Caki2 (cell line): ENCODE measurements at regions not wholly inside any gene's neighbourhood (a gene's known extent, or its start where the extent isn't known, plus 50 kb on each side); places are given as distances from the start of the nearest gene placed in this dataset.

Experiments
- DNase-seq: peaks from one replicate; pipeline ENCODE4 v3.0.0-alpha.2; 2015; ENCODE audit warnings: low read depth
- in situ Hi-C: cut with HindIII; loops from 2 replicates; pipeline ENCODE4 v1.10.0; 2016; ENCODE audit warnings: low sequenced_read_pairs, low pct_unique_long_range_greater_than_20kb, mixed read lengths

GRCh38 chr11:70710601-70711000 is 312.3 kb downstream of the CTTN start:
- in situ Hi-C loops: no loop called here

DNA sequence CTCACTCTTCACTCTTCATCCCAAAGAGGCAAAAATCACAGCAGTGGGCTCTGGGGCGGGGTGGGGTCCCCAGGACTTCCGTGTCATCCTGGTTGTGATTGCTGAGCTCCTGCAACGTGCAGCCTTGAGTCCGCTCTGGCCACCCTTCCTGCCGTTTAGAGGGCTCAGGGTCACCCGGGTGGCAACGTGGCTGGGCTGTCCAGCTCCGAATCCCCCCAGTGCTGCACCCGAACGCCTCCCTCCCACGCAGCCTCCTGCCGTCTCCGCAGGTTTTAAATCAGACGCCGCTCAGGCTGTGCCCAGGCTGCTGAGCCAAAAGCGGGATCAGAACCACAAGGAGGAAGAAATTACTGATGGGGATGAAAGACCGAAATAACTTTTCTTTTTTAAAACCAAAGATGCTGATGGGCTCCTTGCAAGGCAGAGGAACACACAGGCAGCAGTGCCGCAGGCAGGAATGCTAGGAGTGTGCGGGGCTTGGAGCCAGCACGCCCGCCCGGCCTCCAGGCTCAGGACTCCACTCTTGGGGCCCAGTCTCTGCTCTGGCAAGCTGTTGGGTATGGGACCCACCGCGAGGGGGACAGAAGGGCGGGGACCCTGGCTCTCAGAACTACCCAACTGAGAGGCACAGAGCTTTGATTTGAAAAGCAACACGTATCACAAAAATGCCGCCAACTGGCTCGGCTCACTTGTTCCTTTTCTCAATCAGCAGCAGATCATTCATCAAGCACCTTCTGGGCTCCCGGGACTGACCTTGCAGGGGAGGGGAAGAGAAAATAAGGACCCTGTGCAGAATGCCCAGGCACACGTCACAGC is 313.0 kb downstream of the CTTN start:
- in situ Hi-C loops: no loop called here
- no peak for DNase-seq

More at GRCh38 chr11:70710601-70711000, 312.3 kb downstream of the CTTN start:
- DNase-seq: no peak

DNA sequence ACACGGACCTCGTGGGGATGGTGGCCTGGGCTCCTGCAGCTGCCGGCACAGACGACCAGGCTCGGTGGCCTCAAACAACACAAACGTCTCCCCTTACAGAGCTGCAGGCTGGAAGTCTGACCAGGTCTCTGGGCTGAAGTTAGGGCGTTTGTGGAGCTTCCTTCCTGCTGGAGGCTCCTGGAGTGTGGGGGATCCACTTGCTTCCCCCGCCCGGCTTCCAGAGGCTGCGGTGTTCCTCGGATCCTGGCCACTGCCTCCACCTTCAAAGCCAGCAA is 313.5 kb downstream of the CTTN start:
- no peak for DNase-seq
- in situ Hi-C loops: no loop called here

GRCh38 chr11:70712471-70712870 is 314.1 kb downstream of the CTTN start:
- DNase-seq: no peak
- in situ Hi-C loops: no loop called here

GRCh38 chr11:70713086-70713835 is 314.9 kb downstream of the CTTN start:
- in situ Hi-C loops: no loop called here
- DNase-seq: no peak

- in situ Hi-C loops: no loop called here
- DNase-seq: no peak
Observed at GRCh38 chr11:70713988-70714665, 315.8 kb downstream of the CTTN start.

DNA sequence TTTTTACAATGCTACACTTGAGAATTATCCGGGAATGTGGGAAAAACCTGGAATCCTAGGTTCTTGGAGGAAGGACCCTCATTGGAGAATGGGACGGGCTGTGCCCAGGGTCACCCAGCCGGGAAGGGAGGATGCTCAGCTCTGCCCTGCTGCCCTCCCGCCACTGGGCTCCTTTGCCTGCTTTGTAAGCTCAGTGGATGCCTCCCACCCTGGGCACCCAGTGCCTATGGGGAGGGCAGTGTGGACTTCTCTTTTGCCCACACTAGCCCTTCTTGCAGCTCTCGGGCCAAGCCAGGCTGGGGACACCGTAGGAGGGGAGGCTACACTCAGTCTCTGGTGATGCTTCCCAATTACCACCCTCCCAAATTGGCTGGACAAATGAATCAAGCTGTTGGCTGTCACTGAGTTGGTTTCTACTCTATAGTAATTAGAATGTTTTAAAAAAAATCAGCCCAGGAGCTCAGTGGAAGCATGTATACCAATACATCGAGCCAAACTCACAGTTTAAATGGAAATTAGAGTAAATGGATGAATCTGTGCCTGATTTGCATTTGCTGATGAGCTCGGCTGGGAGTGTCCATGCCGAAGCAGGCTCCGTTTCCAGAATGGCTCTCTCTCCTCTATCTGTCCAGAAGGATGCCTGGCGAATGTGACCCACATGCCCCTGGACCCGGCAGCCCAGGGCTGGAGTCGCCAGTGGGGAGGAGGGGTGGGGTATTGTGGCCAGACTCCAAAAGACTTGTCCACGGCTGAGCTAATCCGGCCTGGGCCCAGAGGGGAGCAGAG is 317.0 kb downstream of the CTTN start:
- in situ Hi-C loops: no loop called here
- no peak for DNase-seq

- in situ Hi-C loops: no loop called here
Observed at GRCh38 chr11:70716216-70716615, 317.9 kb downstream of the CTTN start.

DNA sequence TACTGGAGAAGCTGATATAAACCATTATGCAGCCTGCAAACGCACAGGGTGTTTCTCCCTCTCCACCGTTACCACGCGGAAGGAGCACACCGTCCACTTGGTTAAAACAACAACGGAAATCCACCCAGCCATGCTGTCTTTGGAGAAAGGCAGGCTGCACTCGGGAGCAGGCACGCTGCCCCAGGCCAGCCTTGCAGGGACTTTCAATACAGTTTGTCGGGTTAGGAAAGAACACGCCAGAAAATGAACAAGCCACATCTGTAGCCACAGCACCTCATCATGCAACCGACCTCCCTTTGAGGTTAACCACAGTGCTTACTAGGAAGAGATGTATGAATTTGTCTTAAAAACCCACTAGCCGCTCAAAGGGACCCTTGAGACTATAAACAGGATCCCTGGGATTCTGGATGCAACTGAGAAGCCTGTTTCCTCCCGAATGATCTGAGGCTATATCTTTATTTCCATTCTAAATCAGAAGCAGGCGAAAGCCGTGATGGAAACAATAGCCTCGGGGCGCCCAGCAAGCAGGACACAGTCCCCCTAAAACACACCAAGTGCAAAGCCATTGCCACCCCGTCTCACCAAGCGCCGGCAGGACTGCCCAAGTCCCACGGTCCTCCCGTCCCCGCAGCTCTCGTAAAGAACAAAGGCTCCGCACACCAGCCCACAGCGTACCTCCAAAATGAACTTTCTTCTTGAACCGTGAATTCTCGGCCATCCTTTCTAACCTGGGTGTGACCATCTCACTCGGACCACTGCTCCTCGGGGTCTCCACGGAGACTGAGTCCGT is 318.9 kb downstream of the CTTN start:
- DNase-seq: no peak
- in situ Hi-C loops: no loop called here

More at GRCh38 chr11:70716216-70716615, 317.9 kb downstream of the CTTN start:
- no peak for DNase-seq

DNA sequence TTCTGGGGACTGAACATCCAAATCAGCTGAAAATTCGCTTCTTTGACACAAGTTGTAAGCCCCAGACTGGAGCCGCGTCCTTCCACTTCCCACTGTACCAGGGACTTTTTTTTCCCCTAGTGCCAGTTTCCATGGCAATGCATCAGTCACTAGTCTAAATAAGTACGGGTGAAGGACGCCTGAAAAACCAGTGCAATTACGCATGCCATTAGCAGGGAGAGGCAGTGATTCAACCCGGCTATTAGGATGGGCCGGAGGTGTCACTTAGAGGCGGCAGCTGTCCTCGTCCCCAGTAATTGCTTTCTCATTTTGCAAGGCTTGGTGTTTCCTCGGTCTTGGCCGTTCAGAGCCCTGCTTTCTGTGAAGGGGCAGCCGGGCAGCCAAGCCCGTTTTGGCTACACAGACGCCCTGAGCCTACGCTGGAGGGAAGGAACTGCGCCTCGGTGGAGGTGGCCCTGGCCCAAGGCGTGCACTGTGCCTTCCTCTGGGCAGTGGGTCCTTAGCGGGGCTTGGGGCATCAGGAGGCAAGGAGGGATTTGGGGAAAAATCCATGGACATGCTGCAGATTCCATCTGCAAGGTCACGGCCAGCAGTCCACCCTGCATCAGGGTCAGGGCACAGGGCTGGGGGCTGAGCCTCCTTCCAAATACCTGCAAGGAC is 319.7 kb downstream of the CTTN start:
- no peak for DNase-seq
- in situ Hi-C loops: no loop called here

DNA sequence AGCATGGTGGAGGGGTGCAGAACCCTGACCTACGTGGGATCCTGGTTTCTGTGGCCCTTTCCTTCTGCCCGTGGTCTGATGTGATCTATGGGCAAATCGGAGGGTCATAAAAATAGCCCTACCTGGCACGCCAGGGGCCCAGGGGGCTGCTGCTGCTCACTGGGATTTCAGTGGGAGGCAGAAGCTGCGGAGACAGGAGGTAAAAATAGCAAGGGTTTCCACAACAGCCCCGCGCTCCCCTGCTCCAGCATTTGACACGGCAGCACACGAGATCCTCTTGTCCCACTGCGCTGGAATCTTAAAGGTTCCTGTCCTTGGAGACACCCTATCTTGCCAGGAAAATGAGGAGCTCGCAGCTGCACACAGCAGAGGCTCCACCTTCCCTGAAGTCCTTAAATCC is 321.2 kb downstream of the CTTN start:
- in situ Hi-C loops: no loop called here
- no peak for DNase-seq

DNA sequence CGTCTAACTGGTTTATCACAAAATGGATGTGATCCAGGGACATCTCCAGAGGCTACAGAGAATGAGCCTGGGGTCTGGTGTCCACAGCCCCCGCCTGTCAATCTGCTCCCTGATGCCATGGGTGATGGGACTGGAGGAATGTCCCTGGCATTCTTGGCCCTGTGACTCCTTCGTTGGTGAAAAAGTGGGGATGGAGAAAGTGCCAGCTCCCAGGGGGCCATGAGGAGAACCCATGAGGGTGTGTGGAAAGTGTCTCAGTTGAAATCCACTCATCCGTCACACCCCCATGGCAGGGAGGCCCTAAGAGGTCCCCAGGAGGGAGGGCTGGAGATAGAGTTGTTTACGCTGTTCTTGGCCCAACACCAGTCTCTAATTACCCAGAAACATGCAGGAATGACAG is 322.0 kb downstream of the CTTN start:
- in situ Hi-C loops: no loop called here

DNA sequence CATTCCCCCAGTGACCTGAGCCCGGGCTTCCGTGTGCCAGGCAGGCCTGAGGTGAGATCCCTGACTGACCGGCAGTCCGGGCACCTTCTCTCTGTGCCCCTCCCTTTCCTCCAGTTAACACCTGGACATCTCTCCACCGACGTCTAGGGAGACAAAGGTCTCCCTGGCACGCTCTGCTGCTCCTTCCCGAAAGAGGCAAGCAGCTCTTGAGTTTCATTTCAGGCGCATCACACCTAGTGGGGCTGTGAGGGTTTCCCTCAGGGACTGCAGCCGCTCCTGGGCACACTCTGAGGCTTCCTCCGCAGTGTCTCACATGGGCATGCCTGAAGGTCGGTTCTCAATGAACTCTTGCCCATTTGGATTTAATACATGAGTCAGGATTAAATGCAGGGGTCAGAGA is 322.7 kb downstream of the CTTN start:
- in situ Hi-C loops: no loop called here
- no peak for DNase-seq

More for the DNA sequence above, 322.0 kb downstream of the CTTN start:
- no peak for DNase-seq

DNA sequence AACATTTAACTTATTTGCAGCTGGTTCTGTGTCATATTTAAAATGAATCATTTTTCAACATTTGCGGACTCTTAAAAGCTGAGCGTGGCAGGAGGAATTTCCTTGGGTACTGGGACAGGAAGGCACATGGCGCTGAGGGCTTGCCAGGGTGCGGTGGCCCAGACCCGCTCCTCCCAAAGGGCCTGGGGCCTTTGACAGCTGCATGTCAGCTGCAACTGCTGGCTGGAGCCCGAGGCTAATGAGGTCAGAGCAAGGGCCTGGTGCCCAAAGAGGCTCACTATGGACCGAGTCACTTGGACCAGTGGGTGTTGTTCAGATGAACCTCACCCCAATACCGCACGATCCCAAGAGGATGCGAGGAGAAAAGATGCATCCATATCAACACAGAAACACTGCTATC is 326.9 kb downstream of the CTTN start:
- in situ Hi-C loops: no loop called here
- DNase-seq: no peak

- no peak for DNase-seq
- in situ Hi-C loops: no loop called here
Observed at GRCh38 chr11:70725739-70726138, 327.4 kb downstream of the CTTN start.

GRCh38 chr11:70727021-70727420 is 328.7 kb downstream of the CTTN start:
- no peak for DNase-seq
- in situ Hi-C loops: no loop called here

GRCh38 chr11:70727899-70728620 is 329.7 kb downstream of the CTTN start:
- in situ Hi-C loops: no loop called here
- DNase-seq: no peak
